NCI-H69 (cell line): ENCODE measurements at regions not wholly inside any gene's neighbourhood (a gene's known extent, or its start where the extent isn't known, plus 50 kb on each side); places are given as distances from the start of the nearest gene placed in this dataset.
"Not testable (repeated sequence)": the region's sequence is repeated elsewhere in the genome, so short reads cannot be mapped to it uniquely, and the experiment has no call there.

Source experiments
- DNase-seq: peaks from one replicate; lab custom pipeline; 2025; lab: John Stamatoyannopoulos, UW

GRCh38 chr1:222470252-222470805, 77.6 kb downstream of the HHIPL2 start:
- DNase-seq = not testable (repeated sequence)

GRCh38 chr1:222466150-222466865, 81.6 kb downstream of the HHIPL2 start:
- peak; percentile 25 for DNase-seq

- DNase-seq = peak; percentile 94
These were observed 82.5 kb downstream of the HHIPL2 start for GRCh38 chr1:222465211-222466041.

GRCh38 chr1:222464841-222465210, 83.1 kb downstream of the HHIPL2 start:
- peak; percentile 84 for DNase-seq

GRCh38 chr1:222463059-222463730, 84.7 kb downstream of the HHIPL2 start:
- DNase-seq = no peak

GRCh38 chr1:222462601-222463000, 85.3 kb downstream of the HHIPL2 start:
- no peak for DNase-seq

GRCh38 chr1:222461941-222462340, 86.0 kb downstream of the HHIPL2 start:
- DNase-seq = no peak

- no peak for DNase-seq
These were observed 88.3 kb downstream of the HHIPL2 start for GRCh38 chr1:222459652-222460051.

GRCh38 chr1:222457513-222457912, 90.4 kb downstream of the HHIPL2 start:
- DNase-seq = no peak

GRCh38 chr1:222457084-222457483, 90.8 kb downstream of the HHIPL2 start:
- DNase-seq = no peak

- peak; percentile 88 for DNase-seq
These were observed 92.6 kb downstream of the HHIPL2 start for GRCh38 chr1:222455188-222455879.

GRCh38 chr1:222454782-222455181, 93.1 kb downstream of the HHIPL2 start:
- peak; percentile 58 for DNase-seq

GRCh38 chr1:222454186-222454585, 93.7 kb downstream of the HHIPL2 start:
- no peak for DNase-seq

GRCh38 chr1:222452031-222452430, 95.9 kb downstream of the HHIPL2 start:
- no peak for DNase-seq

- DNase-seq = no peak
These were observed 104.3 kb downstream of the HHIPL2 start for GRCh38 chr1:222443566-222443965.

GRCh38 chr1:222441066-222441465, 106.8 kb downstream of the HHIPL2 start:
- DNase-seq = no peak

- no peak for DNase-seq
These were observed 123.1 kb downstream of the HHIPL2 start for GRCh38 chr1:222424826-222425225.

- no peak for DNase-seq
These were observed 126.5 kb downstream of the HHIPL2 start for GRCh38 chr1:222421380-222421779.

GRCh38 chr1:222420633-222421032, 127.3 kb downstream of the HHIPL2 start:
- DNase-seq = no peak

- DNase-seq = no peak
These were observed 129.2 kb downstream of the HHIPL2 start for GRCh38 chr1:222418654-222419053.

GRCh38 chr1:222417264-222417663, 130.6 kb downstream of the HHIPL2 start:
- no peak for DNase-seq
